NCI-H526 treated with DMSO at 0.1 percent for 48 hours (cell line): ENCODE measurements at regions not wholly inside any gene's neighbourhood (a gene's known extent, or its start where the extent isn't known, plus 50 kb on each side); places are given as distances from the start of the nearest gene placed in this dataset.
"Not testable (repeated sequence)": the region's sequence is repeated elsewhere in the genome, so short reads cannot be mapped to it uniquely, and the experiment has no call there.

Experiments used
- DNase-seq: peaks from one replicate; lab custom pipeline; 2025; lab: John Stamatoyannopoulos, UW

- no peak for DNase-seq
Observed at GRCh38 chr5:24265306-24265705, 379.5 kb downstream of the CDH10 start.

- no peak for DNase-seq
Observed at GRCh38 chr5:24268482-24269056, 376.2 kb downstream of the CDH10 start.

- DNase-seq: not testable (repeated sequence)
Observed at GRCh38 chr5:24271702-24272118, 373.1 kb downstream of the CDH10 start.

- DNase-seq: no peak
Observed at GRCh38 chr5:24272741-24273140, 372.0 kb downstream of the CDH10 start.

- DNase-seq: no peak
Observed at GRCh38 chr5:24280215-24280614, 364.6 kb downstream of the CDH10 start.

GRCh38 chr5:24281818-24282217, 363.0 kb downstream of the CDH10 start:
- no peak for DNase-seq

GRCh38 chr5:24289582-24290335, 355.0 kb downstream of the CDH10 start:
- no peak for DNase-seq

- DNase-seq: no peak
Observed at GRCh38 chr5:24290536-24290935, 354.2 kb downstream of the CDH10 start.

GRCh38 chr5:24291916-24292315, 352.9 kb downstream of the CDH10 start:
- no peak for DNase-seq

- no peak for DNase-seq
Observed at GRCh38 chr5:24294333-24294732, 350.4 kb downstream of the CDH10 start.

- no peak for DNase-seq
Observed at GRCh38 chr5:24314106-24314505, 330.7 kb downstream of the CDH10 start.

- DNase-seq: no peak
Observed at GRCh38 chr5:24320643-24321042, 324.1 kb downstream of the CDH10 start.

- no peak for DNase-seq
Observed at GRCh38 chr5:24325306-24325832, 319.4 kb downstream of the CDH10 start.

GRCh38 chr5:24331531-24331930, 313.2 kb downstream of the CDH10 start:
- DNase-seq: no peak

GRCh38 chr5:24347158-24347557, 297.6 kb downstream of the CDH10 start:
- DNase-seq: no peak

- DNase-seq: no peak
Observed at GRCh38 chr5:24351285-24351684, 293.5 kb downstream of the CDH10 start.

GRCh38 chr5:24353016-24353415, 291.8 kb downstream of the CDH10 start:
- DNase-seq: no peak

GRCh38 chr5:24353611-24354010, 291.2 kb downstream of the CDH10 start:
- no peak for DNase-seq

- DNase-seq: no peak
Observed at GRCh38 chr5:24363789-24364481, 280.8 kb downstream of the CDH10 start.

- DNase-seq: no peak
Observed at GRCh38 chr5:24364711-24365110, 280.1 kb downstream of the CDH10 start.

- DNase-seq: no peak
Observed at GRCh38 chr5:24365406-24365805, 279.4 kb downstream of the CDH10 start.

GRCh38 chr5:24367216-24367615, 277.6 kb downstream of the CDH10 start:
- DNase-seq: no peak

GRCh38 chr5:24368115-24368514, 276.7 kb downstream of the CDH10 start:
- DNase-seq: no peak
